Endothelial cell of umbilical vein (primary cell): ENCODE measurements at regions not wholly inside any gene's neighbourhood (a gene's known extent, or its start where the extent isn't known, plus 50 kb on each side); places are given as distances from the start of the nearest gene placed in this dataset.

Experiments
- BruUV-seq: library from RNA; stranded (reverse); fragments of 400-500 nt; replicated peaks from 2 replicates; lab custom pipeline; 2021; lab: Mats Ljungman, UMichigan
- CTCF ChIA-PET: fragments of 300-600, 350-600 bp; sonication (Branson Sonifier 250); formaldehyde crosslinking; loops from one replicate; lab custom pipeline; 2021; ENCODE audit warnings: antibody characterized with exemption, inconsistent platforms; lab: Charles Lee
- POLR2A ChIA-PET: fragments of 300-600, 350-600 bp; sonication (Branson Sonifier 250); formaldehyde crosslinking; loops from one replicate; lab custom pipeline; 2021; ENCODE audit warnings: antibody characterized with exemption, inconsistent platforms; lab: Charles Lee
- DNase-seq: peaks from one replicate; pipeline ENCODE4 v3.0.0-alpha.2; 2011; ENCODE audit warnings: low read depth, low spot score
- FAIRE-seq: peaks from 2 replicates; lab custom pipeline; 2011; peaks lifted over from hg19 to GRCh38; lab: Jason Lieb, UNC
- H2AFZ ChIP-seq: 2 replicates; pipeline ENCODE4 v1.6.0; 2012; ENCODE audit warnings: low read depth, low read length, control low read depth, inconsistent platforms
- H3K27ac ChIP-seq: 2 replicates; pipeline ENCODE4 v1.5.1; 2011; ENCODE audit warnings: low read depth, mild to moderate bottlenecking, control low read depth, low read length, moderate library complexity; ENCODE audit not compliant: insufficient read depth
- H3K27me3 ChIP-seq, 2 experiments: 2 replicates each; pipeline versions ENCODE4 v1.6.0 to v1.6.1; 2011; ENCODE audit warnings: low read length in 2 of 2, mixed read lengths in 1 of 2; ENCODE audit not compliant: control insufficient read depth in 2 of 2, insufficient read depth in 2 of 2
- H3K36me3 ChIP-seq, 2 experiments: 2 replicates in 1 of 2; 3 replicates in 1 of 2; pipeline ENCODE4 v1.5.1; 2011; ENCODE audit warnings: low read length in 2 of 2, mild to moderate bottlenecking in 1 of 2, moderate library complexity in 1 of 2; ENCODE audit not compliant: control insufficient read depth in 2 of 2, insufficient read depth in 2 of 2; ENCODE audit errors: extremely low read depth in 1 of 2
- H3K4me1 ChIP-seq: 3 replicates; pipeline ENCODE4 v1.5.1; 2011; ENCODE audit warnings: mild to moderate bottlenecking, low read length; ENCODE audit not compliant: control insufficient read depth, insufficient read depth; ENCODE audit errors: extremely low read depth
- H3K4me2 ChIP-seq: 2 replicates; pipeline ENCODE4 v1.6.1; 2011; ENCODE audit warnings: low read length, control low read depth, mixed read lengths; ENCODE audit not compliant: insufficient read depth
- H3K4me3 ChIP-seq, 3 experiments: fragments of 200-600 bp in 1 of 3; sonication (generic), shearing (Covaris generic) in 1 of 3; replicated peaks in 1 of 3; 2 replicates each; pipeline ENCODE4 v1.5.1; 2011 to 2016; ENCODE audit warnings: control low read depth in 3 of 3, low read length in 3 of 3, mild to moderate bottlenecking in 2 of 3, inconsistent platforms in 1 of 3, low read depth in 1 of 3, moderate library complexity in 1 of 3; ENCODE audit not compliant: insufficient read depth in 1 of 3
- H3K79me2 ChIP-seq: 2 replicates; pipeline ENCODE4 v1.6.0; 2012; ENCODE audit warnings: low read length, inconsistent platforms; ENCODE audit not compliant: control insufficient read depth, insufficient read depth
- H3K9ac ChIP-seq: replicated peaks from 2 replicates; pipeline ENCODE3; 2011; ENCODE audit warnings: low read length, control low read depth; ENCODE audit not compliant: insufficient read depth; ENCODE audit errors: extremely low read depth
- H3K9me1 ChIP-seq: replicated peaks from 3 replicates; pipeline ENCODE4 v1.6.0; 2011; ENCODE audit warnings: mild to moderate bottlenecking, low read length; ENCODE audit not compliant: control insufficient read depth, insufficient read depth; ENCODE audit errors: extremely low read depth
- H3K9me3 ChIP-seq: replicated peaks from 2 replicates; pipeline ENCODE4 v1.5.1; 2012; ENCODE audit warnings: low read length, inconsistent platforms; ENCODE audit not compliant: control insufficient read depth, insufficient read depth
- H4K20me1 ChIP-seq: replicated peaks from 2 replicates; pipeline ENCODE3; 2011; ENCODE audit warnings: mild to moderate bottlenecking, low read length; ENCODE audit not compliant: control insufficient read depth, insufficient read depth; ENCODE audit errors: extremely low read depth
- EZH2 ChIP-seq: IDR thresholded peaks from 2 replicates; pipeline ENCODE4 v1.6.1; 2012; ENCODE audit warnings: borderline replicate concordance, low read depth, mild to moderate bottlenecking, moderate library complexity, low read length, inconsistent platforms; ENCODE audit not compliant: severe bottlenecking
- FOS ChIP-seq: IDR thresholded peaks from 2 replicates; pipeline ENCODE4 v1.6.1; 2011; ENCODE audit warnings: mild to moderate bottlenecking, low read length, moderate library complexity, borderline replicate concordance; ENCODE audit not compliant: insufficient read depth
- GATA2 ChIP-seq: IDR thresholded peaks from 2 replicates; pipeline ENCODE4 v1.7.0; 2011; ENCODE audit warnings: low read depth, mild to moderate bottlenecking, moderate library complexity, mixed read lengths, low read length; ENCODE audit not compliant: insufficient read length, insufficient read depth
- JUN ChIP-seq: IDR thresholded peaks from 2 replicates; pipeline ENCODE4 v1.6.1; 2011; ENCODE audit warnings: borderline replicate concordance, low read depth; ENCODE audit not compliant: insufficient read length, insufficient read depth
- MAX ChIP-seq: IDR thresholded peaks from 2 replicates; pipeline ENCODE4 v1.6.1; 2011; ENCODE audit not compliant: insufficient read depth, insufficient read length
- MYC ChIP-seq: IDR thresholded peaks from one replicate; pipeline ENCODE4 v1.6.1; 2011; ENCODE audit warnings: mild to moderate bottlenecking, low read depth, low read length
- POLR2A ChIP-seq: IDR thresholded peaks from 2 replicates; pipeline ENCODE4 v1.6.1; 2012; ENCODE audit warnings: low read depth, mild to moderate bottlenecking, control low read depth, low read length
- POLR2AphosphoS5 ChIP-seq: IDR thresholded peaks from 2 replicates; pipeline ENCODE4 v1.6.1; 2012; ENCODE audit warnings: low read depth, mild to moderate bottlenecking, control low read depth, low read length, moderate library complexity; ENCODE audit not compliant: insufficient read depth
- dilution Hi-C: fragments of 300-500 bp; cut with MboI; formaldehyde crosslinking; loops from one replicate; pipeline ENCODE4 v1.15.0; 2019; ENCODE audit warnings: low sequenced_read_pairs; ENCODE audit not compliant: extremely low pct_ligation_motif_present
- intact Hi-C: fragments of 100-400 bp; cut with micrococcal nuclease; formaldehyde crosslinking; loops from one replicate; pipeline ENCODE4 v1.10.0; 2022
- TF ChIP-seq, protein P1 (sequence below), 2 donors: IDR thresholded peaks; 1 replicate in 1 of 2; 2 replicates in 1 of 2; pipeline ENCODE4 v1.5.1; 2011; ENCODE audit warnings: low read length in 2 of 2, mild to moderate bottlenecking in 2 of 2, moderate library complexity in 2 of 2, control low read depth in 1 of 2, inconsistent platforms in 1 of 2, low read depth in 1 of 2; ENCODE audit not compliant: insufficient read depth in 1 of 2; ENCODE audit errors: extremely low read depth in 1 of 2

DNA sequence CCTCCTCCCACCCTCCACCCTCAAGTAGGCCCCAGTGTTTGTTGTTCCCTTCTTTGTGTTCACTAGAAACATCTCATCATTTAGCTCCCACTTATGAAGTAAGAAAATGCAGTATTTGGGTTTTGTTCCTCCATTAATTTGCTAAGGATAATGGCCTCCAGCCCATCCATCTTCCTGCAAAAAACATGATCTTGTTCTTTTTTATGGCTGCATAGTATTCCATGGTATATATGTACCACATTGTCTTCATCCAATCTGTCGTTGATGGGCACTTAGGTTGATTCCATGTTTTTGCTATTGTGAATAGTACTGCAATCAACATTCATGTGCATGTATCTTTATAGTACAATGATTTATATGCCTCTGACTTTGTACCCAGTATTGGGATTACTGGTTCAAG is 416.8 kb upstream of the SASH1 start:
- dilution Hi-C loops: no loop called here
- H3K4me3 ChIP-seq: no peak overlapping the region
- CTCF ChIA-PET: interaction anchor here (1.2 kb wide), 1 partner anchor 10 kb away, joined by 4 read pairs; no protein-coding TSS in a partner anchor

GRCh38 chr6:147930745-147931144 is 411.9 kb upstream of the SASH1 start:
- Histone ChIP-seq H2AFZ (no peak overlapping the region), H3K4me1 (no peaks in the 10 kb centered on the region), H4K20me1 (no peaks in the 10 kb centered on the region), H3K27ac (no peak overlapping the region), H3K4me2 (no peak overlapping the region), H3K36me3 (no peaks in the 10 kb centered on the region), H3K27me3 (no peaks in the 10 kb centered on the region), H3K9ac (no peak overlapping the region), H3K9me3 (no peaks in the 10 kb centered on the region), H3K4me3 (no peak overlapping the region), H3K79me2 (no peaks in the 10 kb centered on the region), H3K9me1 (no peaks in the 10 kb centered on the region)
- FAIRE-seq (no peak), DNase-seq (no peak)
- dilution Hi-C loops (no loop called here), intact Hi-C loops (no loop called here)
- POLR2A ChIA-PET: no interaction called here
- CTCF ChIA-PET: no interaction called here
- TF ChIP-seq, protein P1, sequence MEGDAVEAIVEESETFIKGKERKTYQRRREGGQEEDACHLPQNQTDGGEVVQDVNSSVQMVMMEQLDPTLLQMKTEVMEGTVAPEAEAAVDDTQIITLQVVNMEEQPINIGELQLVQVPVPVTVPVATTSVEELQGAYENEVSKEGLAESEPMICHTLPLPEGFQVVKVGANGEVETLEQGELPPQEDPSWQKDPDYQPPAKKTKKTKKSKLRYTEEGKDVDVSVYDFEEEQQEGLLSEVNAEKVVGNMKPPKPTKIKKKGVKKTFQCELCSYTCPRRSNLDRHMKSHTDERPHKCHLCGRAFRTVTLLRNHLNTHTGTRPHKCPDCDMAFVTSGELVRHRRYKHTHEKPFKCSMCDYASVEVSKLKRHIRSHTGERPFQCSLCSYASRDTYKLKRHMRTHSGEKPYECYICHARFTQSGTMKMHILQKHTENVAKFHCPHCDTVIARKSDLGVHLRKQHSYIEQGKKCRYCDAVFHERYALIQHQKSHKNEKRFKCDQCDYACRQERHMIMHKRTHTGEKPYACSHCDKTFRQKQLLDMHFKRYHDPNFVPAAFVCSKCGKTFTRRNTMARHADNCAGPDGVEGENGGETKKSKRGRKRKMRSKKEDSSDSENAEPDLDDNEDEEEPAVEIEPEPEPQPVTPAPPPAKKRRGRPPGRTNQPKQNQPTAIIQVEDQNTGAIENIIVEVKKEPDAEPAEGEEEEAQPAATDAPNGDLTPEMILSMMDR (IDR thresholded peaks at IDR 0.05; ENCODE audit: extremely low read depth in 1 of 2, insufficient read depth in 1 of 2, low read depth in 1 of 2, low read length in 2 of 2): no peak
- TF ChIP-seq POLR2AphosphoS5: no peak
- TF ChIP-seq MYC: no peak
- TF ChIP-seq POLR2A: no peak
- no peak for TF ChIP-seq MAX
- TF ChIP-seq FOS: no peak
- TF ChIP-seq GATA2: no peak
- TF ChIP-seq EZH2: no peak
- TF ChIP-seq JUN: no peak
- BruUV-seq: no TSS peak

More for the DNA sequence above, 416.8 kb upstream of the SASH1 start:
- Histone ChIP-seq H3K79me2 (no peaks in the 10 kb centered on the region), H3K9me1 (no peaks in the 10 kb centered on the region), H3K4me2 (no peak overlapping the region), H3K4me1 (no peaks in the 10 kb centered on the region), H3K9ac (no peak overlapping the region), H4K20me1 (no peaks in the 10 kb centered on the region), H3K27ac (no peak overlapping the region), H3K27me3 (no peaks in the 10 kb centered on the region), H3K9me3 (no peaks in the 10 kb centered on the region), H3K36me3 (no peaks in the 10 kb centered on the region), H2AFZ (no peak overlapping the region)
- BruUV-seq: no TSS peak
- POLR2A ChIA-PET: no interaction called here
- no peak for TF ChIP-seq JUN
- TF ChIP-seq GATA2: no peak
- no peak for TF ChIP-seq POLR2A
- TF ChIP-seq EZH2: no peak
- no peak for TF ChIP-seq MYC
- no peak for DNase-seq
- intact Hi-C loops: no loop called here
- no peak for FAIRE-seq
